Astrocyte (in vitro differentiated cells and primary cell): ENCODE measurements at regions not wholly inside any gene's neighbourhood (a gene's known extent, or its start where the extent isn't known, plus 50 kb on each side); places are given as distances from the start of the nearest gene placed in this dataset.

Experiments used
- DNase-seq: peaks from one replicate; pipeline ENCODE4 v3.0.0-alpha.2; 2010; ENCODE audit warnings: low read depth
- FAIRE-seq: peaks from 2 replicates; lab custom pipeline; 2011; peaks lifted over from hg19 to GRCh38; lab: Jason Lieb, UNC
- H2AFZ ChIP-seq: 2 replicates; pipeline ENCODE4 v1.6.0; 2012; ENCODE audit warnings: low read depth, low read length, inconsistent platforms
- H3K27ac ChIP-seq: 2 replicates; pipeline ENCODE4 v1.5.1; 2011; ENCODE audit warnings: low read depth, low read length, inconsistent platforms
- H3K27me3 ChIP-seq: 2 replicates; pipeline ENCODE4 v1.6.0; 2011; ENCODE audit warnings: low read length, inconsistent platforms; ENCODE audit not compliant: insufficient read depth
- H3K36me3 ChIP-seq: 2 replicates; pipeline ENCODE4 v1.5.1; 2011; ENCODE audit warnings: low read length, inconsistent platforms; ENCODE audit not compliant: insufficient read depth
- H3K4me1 ChIP-seq: 2 replicates; pipeline ENCODE4 v1.5.1; 2011; ENCODE audit warnings: low read length, inconsistent platforms; ENCODE audit not compliant: insufficient read depth
- H3K4me2 ChIP-seq: 2 replicates; pipeline ENCODE4 v1.6.0; 2012; ENCODE audit warnings: low read length, inconsistent platforms
- H3K4me3 ChIP-seq: 2 replicates; pipeline ENCODE4 v1.5.1; 2011; ENCODE audit warnings: low read depth, mild to moderate bottlenecking, low read length, inconsistent platforms; ENCODE audit not compliant: insufficient read depth
- H3K79me2 ChIP-seq: 2 replicates; pipeline ENCODE4 v1.6.0; 2012; ENCODE audit warnings: mild to moderate bottlenecking, low read length, inconsistent platforms; ENCODE audit not compliant: insufficient read depth
- H3K9ac ChIP-seq: 2 replicates; pipeline ENCODE4 v1.6.0; 2012; ENCODE audit warnings: mild to moderate bottlenecking, low read length, inconsistent platforms
- H3K9me3 ChIP-seq: 2 replicates; pipeline ENCODE4 v1.5.1; 2012; ENCODE audit warnings: low read depth, mild to moderate bottlenecking, low read length, inconsistent platforms; ENCODE audit not compliant: insufficient read depth
- H4K20me1 ChIP-seq: 2 replicates; pipeline ENCODE4 v1.6.0; 2012; ENCODE audit warnings: low read length, inconsistent platforms; ENCODE audit not compliant: insufficient read depth
- H3K27ac Mint-ChIP-seq: one replicate; pipeline ENCODE4 v1.8.0; 2021; ENCODE audit warnings: mild to moderate bottlenecking, mixed read lengths; ENCODE audit not compliant: unreplicated experiment
- H3K27me3 Mint-ChIP-seq: one replicate; pipeline ENCODE4 v1.8.0; 2021; ENCODE audit warnings: low read depth, mixed read lengths; ENCODE audit not compliant: unreplicated experiment
- H3K36me3 Mint-ChIP-seq: one replicate; pipeline ENCODE4 v1.8.0; 2021; ENCODE audit warnings: low read depth, mixed read lengths; ENCODE audit not compliant: unreplicated experiment
- H3K4me1 Mint-ChIP-seq: one replicate; pipeline ENCODE4 v1.8.0; 2021; ENCODE audit warnings: low read depth, mixed read lengths; ENCODE audit not compliant: unreplicated experiment
- H3K4me3 Mint-ChIP-seq: one replicate; pipeline ENCODE4 v1.8.0; 2021; ENCODE audit warnings: mild to moderate bottlenecking, moderate library complexity, mixed read lengths; ENCODE audit not compliant: unreplicated experiment
- H3K9me3 Mint-ChIP-seq: one replicate; pipeline ENCODE4 v1.8.0; 2021; ENCODE audit warnings: mild to moderate bottlenecking, mixed read lengths; ENCODE audit not compliant: unreplicated experiment
- EZH2 ChIP-seq: IDR thresholded peaks from 2 replicates; pipeline ENCODE4 v1.6.1; 2012; ENCODE audit warnings: mild to moderate bottlenecking, low read length, inconsistent platforms; ENCODE audit not compliant: insufficient read depth
- TF ChIP-seq, protein P1 (sequence below): IDR thresholded peaks from 2 replicates; pipeline ENCODE4 v1.5.1; 2011; ENCODE audit warnings: low read depth, mild to moderate bottlenecking, inconsistent platforms, low read length, moderate library complexity; ENCODE audit not compliant: insufficient read depth

DNA sequence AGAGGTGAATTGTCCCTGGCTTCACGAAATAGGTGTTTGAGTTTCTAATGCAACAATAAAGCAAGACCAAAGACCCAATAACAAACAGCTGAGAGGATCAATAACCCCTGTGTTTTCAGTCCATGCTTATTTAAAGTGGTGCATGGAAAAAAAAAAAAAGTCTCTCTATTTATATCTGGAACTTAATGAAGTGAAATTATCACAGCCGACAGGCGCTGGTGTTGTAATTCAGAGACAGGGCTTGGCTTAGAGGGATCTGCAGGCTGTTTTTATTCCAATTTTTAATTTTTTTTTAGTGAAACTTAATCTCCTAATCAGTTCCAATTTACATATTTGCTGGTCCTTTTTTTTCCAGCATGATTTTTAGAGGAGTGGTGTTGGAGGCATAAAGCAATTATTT is 858.2 kb upstream of the SOX9 start:
- Histone ChIP-seq H3K36me3 (no peaks in the 10 kb centered on the region), H2AFZ (no peak overlapping the region), H3K79me2 (no peaks in the 10 kb centered on the region), H3K4me1 (no peaks in the 10 kb centered on the region), H3K27ac (no peak overlapping the region), H3K4me3 (no peak overlapping the region), H3K27me3 (no peaks in the 10 kb centered on the region), H4K20me1 (no peaks in the 10 kb centered on the region), H3K4me2 (no peak overlapping the region), H3K9ac (no peak overlapping the region), H3K9me3 (no peaks in the 10 kb centered on the region)
- peaks cover 11% of the 10 kb centered on the region for H3K4me1 Mint-ChIP-seq
- no peaks in the 10 kb centered on the region for H3K36me3 Mint-ChIP-seq
- FAIRE-seq (no peak), DNase-seq (no peak)
- H3K4me3 Mint-ChIP-seq = no peak overlapping the region
- TF ChIP-seq EZH2 = no peak
- TF ChIP-seq, protein P1, sequence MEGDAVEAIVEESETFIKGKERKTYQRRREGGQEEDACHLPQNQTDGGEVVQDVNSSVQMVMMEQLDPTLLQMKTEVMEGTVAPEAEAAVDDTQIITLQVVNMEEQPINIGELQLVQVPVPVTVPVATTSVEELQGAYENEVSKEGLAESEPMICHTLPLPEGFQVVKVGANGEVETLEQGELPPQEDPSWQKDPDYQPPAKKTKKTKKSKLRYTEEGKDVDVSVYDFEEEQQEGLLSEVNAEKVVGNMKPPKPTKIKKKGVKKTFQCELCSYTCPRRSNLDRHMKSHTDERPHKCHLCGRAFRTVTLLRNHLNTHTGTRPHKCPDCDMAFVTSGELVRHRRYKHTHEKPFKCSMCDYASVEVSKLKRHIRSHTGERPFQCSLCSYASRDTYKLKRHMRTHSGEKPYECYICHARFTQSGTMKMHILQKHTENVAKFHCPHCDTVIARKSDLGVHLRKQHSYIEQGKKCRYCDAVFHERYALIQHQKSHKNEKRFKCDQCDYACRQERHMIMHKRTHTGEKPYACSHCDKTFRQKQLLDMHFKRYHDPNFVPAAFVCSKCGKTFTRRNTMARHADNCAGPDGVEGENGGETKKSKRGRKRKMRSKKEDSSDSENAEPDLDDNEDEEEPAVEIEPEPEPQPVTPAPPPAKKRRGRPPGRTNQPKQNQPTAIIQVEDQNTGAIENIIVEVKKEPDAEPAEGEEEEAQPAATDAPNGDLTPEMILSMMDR = no peak
- peaks cover 4% of the 10 kb centered on the region for H3K9me3 Mint-ChIP-seq
- no peaks in the 10 kb centered on the region for H3K27me3 Mint-ChIP-seq
- H3K27ac Mint-ChIP-seq = no peak overlapping the region

DNA sequence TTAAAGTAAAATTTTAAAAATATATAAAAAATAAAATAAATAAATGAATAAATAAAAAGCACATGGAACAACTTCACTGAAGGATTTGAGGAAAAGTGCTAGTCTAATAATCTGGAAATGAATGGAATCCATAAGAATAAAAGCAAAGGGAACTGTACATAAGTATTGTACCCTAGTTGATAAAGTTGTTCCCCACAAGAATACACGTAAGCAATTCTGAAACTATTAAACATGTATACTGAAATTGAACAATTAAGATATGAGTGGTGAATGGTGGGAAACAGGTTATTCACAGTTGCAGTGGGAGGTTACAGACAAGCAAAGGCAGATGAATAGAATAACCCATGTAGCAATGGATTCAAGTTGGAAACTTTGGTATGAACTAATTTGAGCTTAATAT is 853.2 kb upstream of the SOX9 start:
- H3K27ac Mint-ChIP-seq = no peak overlapping the region
- no peak for TF ChIP-seq EZH2
- TF ChIP-seq, protein P1 = no peak
- H3K4me3 Mint-ChIP-seq = no peak overlapping the region
- H4K20me1 ChIP-seq = no peaks in the 10 kb centered on the region
- DNase-seq (no peak), FAIRE-seq (no peak)
- no peaks in the 10 kb centered on the region for H3K36me3 Mint-ChIP-seq
- no peak overlapping the region for H3K4me3 ChIP-seq
- H3K27me3 ChIP-seq = no peaks in the 10 kb centered on the region
- no peaks in the 10 kb centered on the region for H3K36me3 ChIP-seq
- H3K4me1 ChIP-seq = no peaks in the 10 kb centered on the region
- peaks cover 4% of the 10 kb centered on the region for H3K9me3 Mint-ChIP-seq
- H3K4me2 ChIP-seq = no peak overlapping the region
- H3K79me2 ChIP-seq = no peaks in the 10 kb centered on the region
- no peak overlapping the region for H3K27ac ChIP-seq
- H3K27me3 Mint-ChIP-seq = peaks cover 4% of the 10 kb centered on the region
- no peaks in the 10 kb centered on the region for H3K4me1 Mint-ChIP-seq
- no peaks in the 10 kb centered on the region for H3K9me3 ChIP-seq
- H3K9ac ChIP-seq = no peak overlapping the region
- no peak overlapping the region for H2AFZ ChIP-seq

DNA sequence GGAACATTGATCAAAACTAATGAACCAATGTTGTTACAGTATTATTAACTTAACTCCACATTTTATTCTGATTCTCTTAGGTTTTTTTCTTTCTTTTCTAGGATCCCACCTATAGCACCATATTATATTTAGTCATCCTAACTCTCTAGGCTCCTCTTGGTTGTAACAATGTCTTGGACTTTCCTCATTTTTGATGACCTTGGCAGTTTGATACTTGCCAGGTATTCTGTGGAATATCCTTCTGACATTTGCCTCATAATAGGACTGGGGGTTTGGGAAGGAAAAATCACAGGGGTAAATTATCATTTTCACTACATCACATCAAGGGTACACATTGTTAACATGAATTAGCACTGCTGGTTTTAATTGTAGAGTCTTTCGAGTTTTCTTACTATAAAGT is 851.6 kb upstream of the SOX9 start:
- DNase-seq (no peak), FAIRE-seq (no peak)
- H3K4me1 ChIP-seq = no peaks in the 10 kb centered on the region
- H3K36me3 ChIP-seq = no peaks in the 10 kb centered on the region
- Mint-ChIP-seq H3K27me3 (peaks cover 4% of the 10 kb centered on the region), H3K4me1 (no peaks in the 10 kb centered on the region), H3K4me3 (no peak overlapping the region), H3K9me3 (peaks cover 4% of the 10 kb centered on the region), H3K27ac (no peak overlapping the region), H3K36me3 (no peaks in the 10 kb centered on the region)
- no peaks in the 10 kb centered on the region for H3K79me2 ChIP-seq
- no peak overlapping the region for H3K4me3 ChIP-seq
- no peak for TF ChIP-seq EZH2
- TF ChIP-seq, protein P1 = no peak
- no peaks in the 10 kb centered on the region for H4K20me1 ChIP-seq
- no peak overlapping the region for H2AFZ ChIP-seq
- no peak overlapping the region for H3K27ac ChIP-seq
- H3K4me2 ChIP-seq = no peak overlapping the region
- no peaks in the 10 kb centered on the region for H3K9me3 ChIP-seq
- H3K27me3 ChIP-seq = no peaks in the 10 kb centered on the region
- H3K9ac ChIP-seq = no peak overlapping the region
